ENCODE measurements at regions not wholly inside any gene's neighbourhood (a gene's known extent, or its start where the extent isn't known, plus 50 kb on each side); places are given as distances from the start of the nearest gene placed in this dataset.

- POLR2A ChIA-PET: no interaction called here
- CTCF ChIA-PET: no interaction called here
- peaks cover 21% of the 10 kb centered on the region for H3K9me3 Mint-ChIP-seq
- no peak overlapping the region for H3K27ac Mint-ChIP-seq
- DNase-seq (ENCODE audit: low spot score) (no peak), ATAC-seq (no peak)
- no peak overlapping the region for H3K4me3 Mint-ChIP-seq
- H3K27me3 Mint-ChIP-seq (ENCODE audit: low read depth): no peaks in the 10 kb centered on the region
- H3K4me1 Mint-ChIP-seq: no peaks in the 10 kb centered on the region
- peaks cover 9% of the 10 kb centered on the region for H3K36me3 Mint-ChIP-seq
- no peak for TF ChIP-seq KAT7 (CRISPR knock-in tag; IDR thresholded peaks at IDR 0.05; ENCODE audit: borderline replicate concordance)
- TF ChIP-seq PRDM15 (CRISPR knock-in tag; IDR thresholded peaks at IDR 0.05): no peak
- TF ChIP-seq GTF2I (CRISPR knock-in tag; conservative IDR thresholded peaks at IDR 0.05): no peak
- TF ChIP-seq IRF1 (CRISPR knock-in tag; IDR thresholded peaks at IDR 0.05): no peak
- no peak for TF ChIP-seq ZNF281 (CRISPR knock-in tag; IDR thresholded peaks at IDR 0.05)
- no peak for TF ChIP-seq GABPB1 (CRISPR knock-in tag; IDR thresholded peaks at IDR 0.05)
- no peak for TF ChIP-seq ZNF317 (CRISPR knock-in tag; IDR thresholded peaks at IDR 0.05; ENCODE audit: borderline replicate concordance, low read depth)
- no peak for TF ChIP-seq GRHL2 (CRISPR knock-in tag; IDR thresholded peaks at IDR 0.05; ENCODE audit: insufficient replicate concordance, severe bottlenecking)
- no peak for TF ChIP-seq NR1H2 (CRISPR knock-in tag; IDR thresholded peaks at IDR 0.05)
- no peak for TF ChIP-seq MLX (CRISPR knock-in tag; IDR thresholded peaks at IDR 0.05)
- no peak for TF ChIP-seq ELF4 (CRISPR knock-in tag; IDR thresholded peaks at IDR 0.05; ENCODE audit: low read depth)
- no peak for TF ChIP-seq ETV6 (CRISPR knock-in tag; IDR thresholded peaks at IDR 0.05)
- no peak for TF ChIP-seq ZNF425 (CRISPR knock-in tag; conservative IDR thresholded peaks at IDR 0.05)
- TF ChIP-seq TEAD4 (CRISPR knock-in tag; IDR thresholded peaks at IDR 0.05): no peak
- no peak for TF ChIP-seq CREM (CRISPR knock-in tag; IDR thresholded peaks at IDR 0.05)
- no peak for TF ChIP-seq JAZF1 (CRISPR knock-in tag; IDR thresholded peaks at IDR 0.05)
- no peak for TF ChIP-seq PREB (CRISPR knock-in tag; IDR thresholded peaks at IDR 0.05; ENCODE audit: borderline replicate concordance)
- TF ChIP-seq E2F4 (CRISPR knock-in tag; IDR thresholded peaks at IDR 0.05; ENCODE audit: borderline replicate concordance, low read depth): no peak
- no peak for TF ChIP-seq CBFB (CRISPR knock-in tag; IDR thresholded peaks at IDR 0.05; ENCODE audit: low read depth)
- no peak for TF ChIP-seq ZNF232 (CRISPR knock-in tag; IDR thresholded peaks at IDR 0.05)
These were observed 675.4 kb downstream of the OTOL1 start for GRCh38 chr3:162171970-162172369.

All from WTC11 (cell line).